ENCODE measurements at regions not wholly inside any gene's neighbourhood (a gene's known extent, or its start where the extent isn't known, plus 50 kb on each side); places are given as distances from the start of the nearest gene placed in this dataset.

GRCh38 chr11:81989093-81989492, 744.6 kb downstream of the FAM181B start:
- TF ChIP-seq, protein P1, sequence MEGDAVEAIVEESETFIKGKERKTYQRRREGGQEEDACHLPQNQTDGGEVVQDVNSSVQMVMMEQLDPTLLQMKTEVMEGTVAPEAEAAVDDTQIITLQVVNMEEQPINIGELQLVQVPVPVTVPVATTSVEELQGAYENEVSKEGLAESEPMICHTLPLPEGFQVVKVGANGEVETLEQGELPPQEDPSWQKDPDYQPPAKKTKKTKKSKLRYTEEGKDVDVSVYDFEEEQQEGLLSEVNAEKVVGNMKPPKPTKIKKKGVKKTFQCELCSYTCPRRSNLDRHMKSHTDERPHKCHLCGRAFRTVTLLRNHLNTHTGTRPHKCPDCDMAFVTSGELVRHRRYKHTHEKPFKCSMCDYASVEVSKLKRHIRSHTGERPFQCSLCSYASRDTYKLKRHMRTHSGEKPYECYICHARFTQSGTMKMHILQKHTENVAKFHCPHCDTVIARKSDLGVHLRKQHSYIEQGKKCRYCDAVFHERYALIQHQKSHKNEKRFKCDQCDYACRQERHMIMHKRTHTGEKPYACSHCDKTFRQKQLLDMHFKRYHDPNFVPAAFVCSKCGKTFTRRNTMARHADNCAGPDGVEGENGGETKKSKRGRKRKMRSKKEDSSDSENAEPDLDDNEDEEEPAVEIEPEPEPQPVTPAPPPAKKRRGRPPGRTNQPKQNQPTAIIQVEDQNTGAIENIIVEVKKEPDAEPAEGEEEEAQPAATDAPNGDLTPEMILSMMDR (IDR thresholded peaks at IDR 0.05) = no peak
- TF ChIP-seq POLR2A (IDR thresholded peaks at IDR 0.05) = no peak
- no peak for TF ChIP-seq POLR2AphosphoS5 (IDR thresholded peaks at IDR 0.05)

Measured in sigmoid colon (tissue), 4 donors.